ENCODE measurements at regions not wholly inside any gene's neighbourhood (a gene's known extent, or its start where the extent isn't known, plus 50 kb on each side); places are given as distances from the start of the nearest gene placed in this dataset.

DNA sequence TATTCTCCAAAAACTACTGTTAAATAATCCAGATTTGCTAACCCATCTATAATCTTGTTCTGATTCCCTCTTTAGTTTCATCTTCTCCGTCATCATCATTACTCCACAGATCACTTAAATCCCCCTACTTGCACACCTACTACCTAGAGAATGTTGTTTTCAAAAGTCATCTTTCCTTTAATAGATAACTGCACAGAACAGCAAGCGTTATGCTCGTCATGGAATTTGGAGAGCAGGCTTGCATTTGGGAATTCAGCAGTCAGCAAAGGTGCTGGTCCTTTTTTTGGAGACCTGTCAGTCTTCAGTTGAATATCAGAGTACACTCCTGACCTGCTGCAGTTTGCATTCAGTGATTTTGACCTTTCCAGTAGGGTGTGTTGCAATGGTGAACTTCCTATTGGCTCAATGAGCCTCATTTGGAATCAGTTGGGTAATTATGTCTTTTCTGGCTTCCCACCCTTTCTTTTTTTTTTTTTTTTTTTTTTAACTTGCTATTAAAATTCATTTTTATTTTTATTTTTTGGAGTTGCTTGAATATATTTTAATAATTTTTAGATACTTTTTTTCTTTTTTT is 110.6 kb downstream of the HNRNPLL start:
- TF ChIP-seq, protein P1, sequence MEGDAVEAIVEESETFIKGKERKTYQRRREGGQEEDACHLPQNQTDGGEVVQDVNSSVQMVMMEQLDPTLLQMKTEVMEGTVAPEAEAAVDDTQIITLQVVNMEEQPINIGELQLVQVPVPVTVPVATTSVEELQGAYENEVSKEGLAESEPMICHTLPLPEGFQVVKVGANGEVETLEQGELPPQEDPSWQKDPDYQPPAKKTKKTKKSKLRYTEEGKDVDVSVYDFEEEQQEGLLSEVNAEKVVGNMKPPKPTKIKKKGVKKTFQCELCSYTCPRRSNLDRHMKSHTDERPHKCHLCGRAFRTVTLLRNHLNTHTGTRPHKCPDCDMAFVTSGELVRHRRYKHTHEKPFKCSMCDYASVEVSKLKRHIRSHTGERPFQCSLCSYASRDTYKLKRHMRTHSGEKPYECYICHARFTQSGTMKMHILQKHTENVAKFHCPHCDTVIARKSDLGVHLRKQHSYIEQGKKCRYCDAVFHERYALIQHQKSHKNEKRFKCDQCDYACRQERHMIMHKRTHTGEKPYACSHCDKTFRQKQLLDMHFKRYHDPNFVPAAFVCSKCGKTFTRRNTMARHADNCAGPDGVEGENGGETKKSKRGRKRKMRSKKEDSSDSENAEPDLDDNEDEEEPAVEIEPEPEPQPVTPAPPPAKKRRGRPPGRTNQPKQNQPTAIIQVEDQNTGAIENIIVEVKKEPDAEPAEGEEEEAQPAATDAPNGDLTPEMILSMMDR (conservative IDR thresholded peaks at IDR 0.05) = no peak
- H3K27ac ChIP-seq = no peak overlapping the region

DNA sequence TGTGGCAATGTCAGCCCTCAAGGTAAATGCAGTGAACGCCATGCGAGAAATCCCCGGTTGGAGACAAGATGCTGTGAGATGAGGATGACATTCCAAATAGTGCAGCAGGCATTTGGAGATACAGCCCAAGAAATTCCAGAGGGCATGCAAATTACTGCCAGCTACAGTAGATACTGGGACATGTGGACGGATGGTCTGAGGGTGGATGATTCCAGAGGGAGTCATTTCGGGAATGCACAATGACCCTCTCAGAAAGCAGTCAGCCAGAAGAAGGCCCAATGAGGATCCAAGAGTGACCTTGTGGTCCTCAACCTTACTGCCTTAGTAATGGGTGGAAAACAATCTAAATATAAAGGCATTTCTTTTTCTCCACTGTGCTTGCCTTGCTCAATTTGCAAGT is 111.3 kb downstream of the HNRNPLL start:
- TF ChIP-seq, protein P1 (conservative IDR thresholded peaks at IDR 0.05) = no peak
- H3K27ac ChIP-seq = no peak overlapping the region

DNA sequence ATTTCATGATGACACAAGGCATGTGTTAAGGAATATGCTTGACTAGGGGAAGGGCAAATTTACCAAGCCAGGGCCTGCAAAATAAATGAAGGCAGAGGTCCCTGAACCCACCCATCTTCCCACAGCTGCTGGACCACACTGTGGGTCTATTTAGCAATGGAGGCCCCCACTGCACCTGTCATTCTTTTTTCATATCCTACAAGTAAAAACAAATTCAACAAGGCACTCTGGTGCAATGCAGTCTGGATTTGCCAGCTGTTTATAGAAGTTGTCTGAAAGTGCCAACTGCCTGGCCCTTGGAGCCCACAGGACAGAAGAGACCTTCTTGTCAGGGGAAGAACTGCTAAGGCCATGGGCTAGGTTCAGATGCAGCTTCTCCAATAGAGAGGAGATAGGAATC is 112.8 kb upstream of the ATL2 start:
- H3K27ac ChIP-seq = no peak overlapping the region
- TF ChIP-seq, protein P1 (conservative IDR thresholded peaks at IDR 0.05) = no peak

- no peak overlapping the region for H3K27ac ChIP-seq
- TF ChIP-seq, protein P1 (conservative IDR thresholded peaks at IDR 0.05) = no peak
Measured at GRCh38 chr2:38487852-38488251, 110.8 kb upstream of the ATL2 start.

GRCh38 chr2:38486213-38487026 is 109.3 kb upstream of the ATL2 start:
- TF ChIP-seq, protein P1 (conservative IDR thresholded peaks at IDR 0.05) = no peak
- no peak overlapping the region for H3K27ac ChIP-seq

DNA sequence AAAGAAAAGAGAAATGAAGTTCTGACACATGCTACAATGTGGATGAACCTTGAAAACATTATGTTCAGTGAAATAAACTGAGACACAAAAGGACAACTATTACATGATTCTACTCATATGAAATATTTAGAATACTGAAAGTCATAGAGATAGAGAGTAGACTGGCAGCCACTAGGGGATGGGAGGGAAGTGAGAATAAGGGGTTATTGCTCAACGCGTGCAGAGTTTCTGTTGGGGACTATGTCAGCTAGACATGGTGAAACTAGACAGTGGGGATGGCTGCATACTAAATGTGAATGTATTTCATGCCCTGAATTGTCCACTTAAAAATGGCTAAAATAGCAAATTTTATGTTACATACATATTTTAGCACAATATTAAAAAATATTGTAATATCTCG is 108.7 kb upstream of the ATL2 start:
- TF ChIP-seq, protein P1 (conservative IDR thresholded peaks at IDR 0.05) = no peak
- H3K27ac ChIP-seq = no peak overlapping the region

- TF ChIP-seq, protein P1 (conservative IDR thresholded peaks at IDR 0.05) = no peak
Measured at GRCh38 chr2:38484957-38485356, 107.9 kb upstream of the ATL2 start.

More at GRCh38 chr2:38484957-38485356, 107.9 kb upstream of the ATL2 start:
- H3K27ac ChIP-seq = no peak overlapping the region

Data from VCaP (cell line).